OCI-LY3 (cell line): ENCODE measurements at regions not wholly inside any gene's neighbourhood (a gene's known extent, or its start where the extent isn't known, plus 50 kb on each side); places are given as distances from the start of the nearest gene placed in this dataset.
"Not testable (repeated sequence)": the region's sequence is repeated elsewhere in the genome, so short reads cannot be mapped to it uniquely, and the experiment has no call there.

Source experiments
- H2AFZ ChIP-seq: fragments of 200-600, 300-600 bp; shearing (Covaris generic); 2 replicates; pipeline ENCODE4 v1.6.0; 2014; ENCODE audit warnings: antibody characterized with exemption, low read depth, low read length
- H3K27ac ChIP-seq: fragments of 200-600, 300-600 bp; sonication (generic); 2 replicates; pipeline ENCODE4 v1.5.1; 2014; ENCODE audit warnings: mild to moderate bottlenecking, low read length, moderate library complexity, mixed read lengths
- H3K27me3 ChIP-seq: fragments of 200-600, 300-600 bp; sonication (generic); 2 replicates; pipeline ENCODE4 v1.6.1; 2014; ENCODE audit warnings: low read depth, low read length, mixed read lengths
- H3K36me3 ChIP-seq: fragments of 200-600, 300-600 bp; sonication (generic); replicated peaks from 2 replicates; pipeline ENCODE3; 2014; ENCODE audit warnings: low read depth, low read length, mixed read lengths
- H3K4me1 ChIP-seq: fragments of 300-600, 200-600 bp; sonication (generic); 2 replicates; pipeline ENCODE4 v1.6.1; 2014; ENCODE audit warnings: low read length, mixed read lengths
- H3K4me2 ChIP-seq: fragments of 200-600, 300-600 bp; sonication (generic); 2 replicates; pipeline ENCODE4 v1.6.1; 2014; ENCODE audit warnings: low read length, mixed read lengths
- H3K4me3 ChIP-seq: fragments of 300-600, 200-600 bp; sonication (generic); 2 replicates; pipeline ENCODE4 v1.5.1; 2014; ENCODE audit warnings: antibody characterized with exemption, mild to moderate bottlenecking, low read length, moderate library complexity
- H3K79me2 ChIP-seq: fragments of 300-600, 200-600 bp; shearing (Covaris generic); 2 replicates; pipeline ENCODE4 v1.6.1; 2014; ENCODE audit warnings: mild to moderate bottlenecking, low read length, mixed read lengths
- H3K9ac ChIP-seq: fragments of 300-600, 200-600 bp; shearing (Covaris generic); 2 replicates; pipeline ENCODE4 v1.6.0; 2014; ENCODE audit warnings: mild to moderate bottlenecking, low read length, moderate library complexity
- H3K9me3 ChIP-seq: fragments of 200-600, 300-600 bp; shearing (Covaris generic); 2 replicates; pipeline ENCODE4 v1.6.1; 2014; ENCODE audit warnings: low read length, mixed read lengths; ENCODE audit not compliant: insufficient read depth
- H4K20me1 ChIP-seq: fragments of 200-600, 300-600 bp; sonication (generic); 2 replicates; pipeline ENCODE4 v1.6.1; 2016; ENCODE audit warnings: low read length, mixed read lengths; ENCODE audit not compliant: insufficient read depth
- EZH2phosphoT487 ChIP-seq: fragments of 200-600 bp; shearing (Covaris generic); IDR thresholded peaks from 2 replicates; pipeline ENCODE4 v1.6.1; 2018; ENCODE audit warnings: antibody characterized with exemption, mixed run types, low read depth
- TF ChIP-seq, protein P1 (sequence below): fragments of 200-600, 300-600 bp; sonication (generic); IDR thresholded peaks from 2 replicates; pipeline ENCODE4 v1.5.1; 2014; ENCODE audit warnings: antibody characterized with exemption, low read length, low read depth

DNA sequence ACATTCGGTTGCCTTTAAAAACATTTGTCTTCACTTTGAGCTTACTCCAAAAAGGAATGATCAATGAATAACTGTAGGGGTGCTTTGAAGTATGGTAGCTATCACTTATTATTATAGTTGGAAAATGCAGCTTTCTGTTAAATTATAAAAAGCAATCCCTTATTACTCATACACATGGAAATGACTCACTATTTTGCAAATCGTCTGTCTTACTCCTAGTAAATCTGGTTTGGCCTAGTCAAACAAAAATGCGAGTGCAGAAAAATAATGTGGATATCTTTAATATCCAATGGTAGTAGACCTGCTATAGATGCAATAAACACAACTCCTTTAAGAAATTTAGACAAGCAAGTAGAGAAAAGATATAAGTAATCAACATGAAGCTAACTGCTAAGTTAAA lies 112.5 kb downstream of the ZIC1 start:
- Histone ChIP-seq H3K4me1 (peaks cover 41% of the 10 kb centered on the region), H3K36me3 (peaks cover 8% of the 10 kb centered on the region), H3K27ac (no peak overlapping the region), H4K20me1 (no peaks in the 10 kb centered on the region), H2AFZ (0 out of 2 replicates have a peak overlapping the region, but pooled peaks have one; percentile 60), H3K27me3 (no peaks in the 10 kb centered on the region), H3K4me3 (no peak overlapping the region), H3K79me2 (no peaks in the 10 kb centered on the region), H3K9ac (no peak overlapping the region), H3K4me2 (peak overlapping the region; percentile 22; the same call in 1 of the 2 replicates), H3K9me3 (no peaks in the 10 kb centered on the region)
- TF ChIP-seq EZH2phosphoT487, result no peak
- TF ChIP-seq, protein P1, sequence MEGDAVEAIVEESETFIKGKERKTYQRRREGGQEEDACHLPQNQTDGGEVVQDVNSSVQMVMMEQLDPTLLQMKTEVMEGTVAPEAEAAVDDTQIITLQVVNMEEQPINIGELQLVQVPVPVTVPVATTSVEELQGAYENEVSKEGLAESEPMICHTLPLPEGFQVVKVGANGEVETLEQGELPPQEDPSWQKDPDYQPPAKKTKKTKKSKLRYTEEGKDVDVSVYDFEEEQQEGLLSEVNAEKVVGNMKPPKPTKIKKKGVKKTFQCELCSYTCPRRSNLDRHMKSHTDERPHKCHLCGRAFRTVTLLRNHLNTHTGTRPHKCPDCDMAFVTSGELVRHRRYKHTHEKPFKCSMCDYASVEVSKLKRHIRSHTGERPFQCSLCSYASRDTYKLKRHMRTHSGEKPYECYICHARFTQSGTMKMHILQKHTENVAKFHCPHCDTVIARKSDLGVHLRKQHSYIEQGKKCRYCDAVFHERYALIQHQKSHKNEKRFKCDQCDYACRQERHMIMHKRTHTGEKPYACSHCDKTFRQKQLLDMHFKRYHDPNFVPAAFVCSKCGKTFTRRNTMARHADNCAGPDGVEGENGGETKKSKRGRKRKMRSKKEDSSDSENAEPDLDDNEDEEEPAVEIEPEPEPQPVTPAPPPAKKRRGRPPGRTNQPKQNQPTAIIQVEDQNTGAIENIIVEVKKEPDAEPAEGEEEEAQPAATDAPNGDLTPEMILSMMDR, result no peak

DNA sequence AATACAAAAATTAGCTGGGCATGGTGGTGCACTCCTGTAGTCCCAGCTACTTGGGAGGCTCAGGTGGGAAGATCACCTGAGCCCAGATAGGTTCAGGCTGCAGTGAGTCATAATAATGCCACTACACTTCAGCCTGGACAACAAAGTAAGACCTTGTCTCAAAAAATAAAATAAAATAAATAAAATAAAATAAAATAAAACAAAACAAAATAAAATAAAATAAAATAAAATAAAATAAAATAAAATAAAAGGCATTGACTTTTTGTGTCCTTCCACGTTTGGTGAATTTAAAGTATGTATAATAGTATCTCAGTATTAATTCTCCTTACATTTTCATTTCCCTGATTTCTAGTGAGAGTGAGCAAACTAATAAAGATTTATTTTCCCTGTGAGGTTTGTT lies 113.6 kb downstream of the ZIC1 start:
- H3K4me2 ChIP-seq, H4K20me1 ChIP-seq, H3K79me2 ChIP-seq, H2AFZ ChIP-seq, H3K36me3 ChIP-seq, H3K27me3 ChIP-seq, H3K4me3 ChIP-seq, H3K9ac ChIP-seq, H3K9me3 ChIP-seq, H3K27ac ChIP-seq: not testable (repeated sequence)
- H3K4me1 ChIP-seq, result peaks cover 41% of the 10 kb centered on the region

DNA sequence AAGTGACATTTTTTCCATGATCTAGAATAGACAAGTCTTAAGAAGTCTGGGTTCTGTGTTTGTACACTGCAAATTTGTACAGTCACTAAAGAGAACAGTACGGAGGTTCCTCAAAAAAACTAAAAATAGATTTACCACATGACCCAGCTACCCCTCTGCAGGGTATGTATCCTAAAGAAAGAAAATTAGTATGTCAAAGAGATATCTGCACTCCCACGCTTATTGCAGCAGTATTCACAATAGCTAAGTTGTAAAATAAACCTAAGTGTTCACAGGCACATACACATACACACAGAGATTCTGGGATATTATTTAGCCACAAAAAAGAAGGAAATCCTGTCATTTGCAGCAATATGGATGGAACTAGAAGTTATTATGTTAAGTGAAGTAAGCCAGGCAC lies 120.4 kb downstream of the ZIC1 start:
- H3K9ac ChIP-seq, result no peak overlapping the region
- no peak overlapping the region for H2AFZ ChIP-seq
- no peaks in the 10 kb centered on the region for H4K20me1 ChIP-seq
- no peaks in the 10 kb centered on the region for H3K9me3 ChIP-seq
- TF ChIP-seq, protein P1, result no peak
- no peak for TF ChIP-seq EZH2phosphoT487
- no peaks in the 10 kb centered on the region for H3K4me1 ChIP-seq
- no peaks in the 10 kb centered on the region for H3K27me3 ChIP-seq
- H3K4me3 ChIP-seq, result no peak overlapping the region
- H3K4me2 ChIP-seq, result no peak overlapping the region
- no peaks in the 10 kb centered on the region for H3K36me3 ChIP-seq
- no peak overlapping the region for H3K27ac ChIP-seq
- no peaks in the 10 kb centered on the region for H3K79me2 ChIP-seq

DNA sequence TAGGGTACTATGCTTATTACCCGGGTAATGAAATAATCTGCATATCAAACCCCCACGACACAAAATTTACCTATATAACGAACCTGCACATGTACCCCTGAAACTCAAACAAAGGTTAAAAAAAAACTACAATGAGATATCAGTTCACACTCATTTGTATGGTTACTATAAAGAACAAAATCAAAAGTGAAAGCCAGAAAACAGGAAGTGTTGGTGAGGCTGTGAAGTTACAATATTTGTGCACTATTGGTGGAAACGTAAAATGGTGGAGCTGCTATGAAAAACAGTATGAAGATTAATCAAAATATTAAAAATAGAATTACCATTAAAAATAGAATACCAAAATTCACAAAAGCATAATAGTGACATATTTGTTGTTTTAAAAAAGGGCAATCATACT lies 128.9 kb downstream of the ZIC1 start:
- peak overlapping the region; percentile 91 for H2AFZ ChIP-seq
- H4K20me1 ChIP-seq, result no peaks in the 10 kb centered on the region
- no peak overlapping the region for H3K9ac ChIP-seq
- H3K4me3 ChIP-seq, result peak overlapping the region; percentile 48
- peak overlapping the region; percentile 55 for H3K4me2 ChIP-seq
- H3K4me1 ChIP-seq, result peaks cover 9% of the 10 kb centered on the region
- no peak for TF ChIP-seq EZH2phosphoT487
- TF ChIP-seq, protein P1, result no peak
- H3K36me3 ChIP-seq, result peaks cover 2% of the 10 kb centered on the region
- H3K9me3 ChIP-seq, result 0 out of 2 replicates have a peak, but pooled peaks cover 3% of the 10 kb centered on the region
- H3K27me3 ChIP-seq, result no peaks in the 10 kb centered on the region
- no peaks in the 10 kb centered on the region for H3K79me2 ChIP-seq
- no peak overlapping the region for H3K27ac ChIP-seq

DNA sequence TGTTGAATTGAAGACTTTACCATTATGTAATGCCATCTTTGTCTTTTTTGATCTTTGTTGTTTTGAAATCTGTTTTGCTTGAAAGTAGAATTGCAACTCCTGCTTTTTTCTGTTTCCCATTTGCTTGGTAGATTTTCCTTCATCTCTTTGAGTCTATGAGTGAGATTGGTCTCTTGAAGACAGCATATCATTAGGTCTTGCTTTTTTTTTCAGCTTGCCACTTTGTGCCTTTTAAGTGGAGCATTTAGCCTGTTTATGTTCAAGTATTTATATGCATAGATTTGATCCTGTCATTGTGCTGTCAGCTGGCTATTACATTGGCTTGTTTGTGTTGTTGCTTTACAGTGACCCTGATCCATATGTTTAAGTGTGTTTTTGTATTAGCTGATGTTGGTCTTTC lies 131.8 kb downstream of the ZIC1 start:
- Histone ChIP-seq H3K4me1 (peaks cover 9% of the 10 kb centered on the region), H3K79me2 (no peaks in the 10 kb centered on the region), H3K9ac (no peak overlapping the region), H3K4me2 (no peak overlapping the region), H4K20me1 (no peaks in the 10 kb centered on the region), H2AFZ (no peak overlapping the region), H3K9me3 (0 out of 2 replicates have a peak, but pooled peaks cover 3% of the 10 kb centered on the region), H3K4me3 (no peak overlapping the region), H3K36me3 (peaks cover 2% of the 10 kb centered on the region), H3K27ac (no peak overlapping the region), H3K27me3 (no peaks in the 10 kb centered on the region)
- no peak for TF ChIP-seq EZH2phosphoT487
- TF ChIP-seq, protein P1, result no peak
